Pulmonary artery endothelial cell (primary cell): ENCODE measurements at regions not wholly inside any gene's neighbourhood (a gene's known extent, or its start where the extent isn't known, plus 50 kb on each side); places are given as distances from the start of the nearest gene placed in this dataset.

Experiments used
- DNase-seq: peaks from one replicate; pipeline ENCODE4 v3.0.0-alpha.2; 2011; ENCODE audit warnings: low read depth, low spot score

DNA sequence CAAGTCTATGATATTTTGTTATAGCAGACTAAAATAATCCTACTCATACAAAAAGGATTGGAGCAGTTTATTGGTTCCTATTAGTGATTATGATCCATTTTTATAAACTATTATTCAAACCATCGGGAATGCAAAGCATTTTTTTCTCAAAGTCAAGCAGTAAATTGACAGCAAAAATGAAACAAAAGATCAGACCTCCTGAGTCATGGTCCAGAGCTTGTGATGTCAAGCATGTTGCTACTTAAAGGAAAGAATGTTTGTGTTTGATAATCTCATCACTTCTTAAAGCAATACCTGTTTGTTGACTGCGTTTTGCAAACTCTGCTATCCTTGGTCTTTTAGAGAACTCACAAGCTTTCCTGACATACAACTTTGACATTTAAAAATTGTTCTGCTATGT, 204.4 kb downstream of the SAMD5 start:
- DNase-seq: no peak

DNA sequence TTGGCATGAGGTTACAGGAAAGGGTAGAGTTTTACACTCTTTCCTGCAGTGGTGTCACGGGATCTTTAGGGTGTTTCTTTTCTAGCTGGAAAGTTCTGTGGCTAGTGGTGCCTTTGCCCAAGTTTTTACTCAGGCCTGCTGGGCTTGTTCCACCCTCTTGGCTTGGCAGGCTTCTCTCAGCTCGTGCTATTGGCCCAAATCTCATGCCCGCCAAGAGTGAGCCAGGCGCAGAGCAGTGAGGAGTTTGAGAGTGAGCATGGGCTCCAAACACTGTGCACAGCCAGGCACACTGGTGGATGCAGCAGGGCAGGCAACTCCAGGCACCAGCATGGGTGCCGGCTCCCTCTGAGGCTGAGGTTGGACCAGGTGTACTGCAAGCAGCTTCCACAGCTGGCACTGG, 206.5 kb downstream of the SAMD5 start:
- DNase-seq: no peak

DNA sequence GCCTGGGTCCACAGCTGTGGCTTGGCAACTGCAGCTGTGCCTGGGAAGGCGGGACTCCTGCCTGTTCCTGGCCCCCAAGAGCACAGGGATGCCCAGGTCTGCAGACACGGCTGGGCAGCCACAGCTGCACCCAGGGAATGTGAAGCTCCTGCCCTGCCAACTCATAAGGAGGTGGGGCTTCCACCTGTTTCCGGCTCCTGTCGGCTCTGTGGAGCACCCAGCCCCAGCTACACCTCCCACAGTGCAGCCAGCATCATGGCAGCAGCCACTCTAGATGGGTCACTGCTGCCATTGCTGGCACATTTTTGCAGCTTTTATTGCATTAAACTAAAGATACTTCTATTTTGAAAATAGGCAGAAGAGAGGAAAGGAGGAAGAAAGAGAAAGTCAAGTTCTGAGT, 207.9 kb downstream of the SAMD5 start:
- DNase-seq: no peak

DNA sequence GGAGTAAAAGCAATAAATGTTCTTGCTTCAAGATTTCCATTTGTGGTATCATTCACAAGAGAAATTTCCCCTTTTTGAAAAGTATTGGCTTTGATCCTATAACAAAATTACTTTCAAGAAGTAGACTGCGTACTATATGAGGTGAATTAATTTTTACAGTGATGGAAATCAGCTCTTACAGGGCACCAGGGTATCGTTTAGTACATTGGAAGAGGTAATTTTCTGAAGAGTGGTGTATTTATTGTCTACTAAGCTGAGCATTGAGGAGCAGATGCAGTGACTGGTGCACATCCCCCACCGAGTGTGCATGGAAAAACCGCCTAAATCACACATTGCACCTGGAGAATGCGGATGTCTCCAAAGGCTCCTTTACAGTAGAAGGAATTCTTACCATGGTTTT, 209.5 kb downstream of the SAMD5 start:
- DNase-seq: no peak

DNA sequence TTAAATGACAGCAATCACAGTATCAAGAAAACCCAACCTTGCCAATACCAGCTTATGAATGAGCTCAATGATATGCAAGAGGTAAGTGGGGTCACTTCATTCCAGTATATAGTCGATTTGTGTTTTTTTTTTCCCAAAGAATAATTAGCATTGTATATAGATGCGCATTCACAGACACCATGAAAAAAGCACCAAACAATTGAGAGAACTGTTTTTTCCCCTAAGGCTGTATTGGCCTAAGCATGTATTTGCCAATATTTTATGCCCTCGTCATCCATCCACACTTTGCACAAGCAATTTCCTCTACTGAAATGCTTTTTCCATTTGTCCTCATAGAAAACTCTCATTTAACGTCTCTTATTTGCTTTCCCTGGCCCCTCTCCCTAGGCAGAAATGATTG, 213.7 kb downstream of the SAMD5 start:
- no peak for DNase-seq

DNA sequence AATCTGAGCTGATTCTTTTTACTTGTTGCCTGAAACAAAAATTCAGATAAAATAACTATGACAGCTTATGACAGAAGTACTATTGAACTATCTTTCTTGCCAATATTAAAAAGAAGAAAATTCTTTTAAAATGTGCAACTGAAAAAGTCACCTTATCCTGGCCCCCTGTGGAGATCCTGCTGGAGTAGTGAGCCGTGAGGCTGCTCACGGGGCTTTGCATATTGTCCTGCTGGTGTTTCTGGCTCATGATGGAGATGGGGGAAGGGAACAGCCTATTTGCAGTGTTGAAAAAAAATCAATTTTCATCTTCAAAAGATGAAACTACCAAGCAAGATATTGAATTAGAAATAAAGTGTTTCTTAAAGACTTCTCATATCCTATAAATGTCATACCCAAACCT, 216.0 kb downstream of the SAMD5 start:
- DNase-seq: no peak

DNA sequence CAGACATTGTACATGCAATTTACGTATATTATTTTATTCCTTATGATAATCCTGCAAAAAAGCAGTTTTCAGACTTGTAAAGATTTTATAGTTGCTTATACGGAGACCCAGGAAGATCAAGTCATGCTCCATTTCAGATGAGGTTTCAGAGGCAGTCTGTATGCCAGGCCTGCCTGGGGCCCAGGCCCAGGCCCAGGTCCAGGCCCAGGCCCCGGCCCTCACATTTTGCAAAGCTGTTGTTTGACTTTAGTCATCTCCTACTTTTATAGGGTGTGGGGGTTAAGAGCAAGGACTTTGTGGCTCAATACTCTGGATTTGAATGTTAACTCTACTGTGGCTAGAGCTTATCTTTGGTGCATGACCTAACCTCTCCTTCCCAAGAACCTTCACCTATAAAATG, 217.9 kb downstream of the SAMD5 start:
- no peak for DNase-seq

DNA sequence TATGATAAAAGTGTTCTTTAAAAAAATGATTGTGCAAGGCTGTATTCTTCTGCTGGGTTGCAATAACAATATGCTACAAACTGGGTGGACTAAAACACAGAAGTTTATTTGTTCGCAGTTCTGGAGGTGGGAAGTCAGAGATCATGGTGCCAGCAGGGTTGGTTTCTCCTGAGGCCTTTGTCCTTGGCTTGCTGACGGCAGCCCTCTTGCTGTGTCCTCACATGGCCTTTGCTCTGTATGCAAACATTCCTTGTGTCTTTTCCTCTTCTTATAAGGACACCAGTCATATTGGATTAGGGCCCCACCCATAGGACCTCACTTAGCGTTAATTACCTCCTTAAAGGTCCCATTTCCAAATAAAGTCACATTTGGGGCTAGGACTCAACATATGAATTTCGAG, 220.4 kb downstream of the SAMD5 start:
- DNase-seq: no peak

DNA sequence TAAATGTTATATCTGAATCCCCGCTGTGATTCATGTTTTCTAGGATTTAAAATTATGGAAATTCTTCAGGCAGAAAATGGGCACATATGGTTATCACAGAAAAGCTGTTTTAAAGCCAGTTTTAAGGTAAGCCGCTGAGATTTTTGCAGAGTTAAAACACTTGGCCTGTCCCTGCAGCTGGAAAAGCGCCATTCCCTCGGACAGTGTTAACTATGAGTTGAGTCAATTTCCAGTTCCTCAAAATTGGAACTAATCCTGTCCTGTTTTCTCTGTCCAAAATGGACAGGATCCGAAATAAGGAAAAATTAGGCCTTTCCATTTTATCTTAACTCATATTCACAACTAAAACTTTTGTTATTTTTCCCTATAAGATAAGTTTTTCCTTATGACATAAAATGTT, 225.2 kb downstream of the SAMD5 start:
- no peak for DNase-seq

DNA sequence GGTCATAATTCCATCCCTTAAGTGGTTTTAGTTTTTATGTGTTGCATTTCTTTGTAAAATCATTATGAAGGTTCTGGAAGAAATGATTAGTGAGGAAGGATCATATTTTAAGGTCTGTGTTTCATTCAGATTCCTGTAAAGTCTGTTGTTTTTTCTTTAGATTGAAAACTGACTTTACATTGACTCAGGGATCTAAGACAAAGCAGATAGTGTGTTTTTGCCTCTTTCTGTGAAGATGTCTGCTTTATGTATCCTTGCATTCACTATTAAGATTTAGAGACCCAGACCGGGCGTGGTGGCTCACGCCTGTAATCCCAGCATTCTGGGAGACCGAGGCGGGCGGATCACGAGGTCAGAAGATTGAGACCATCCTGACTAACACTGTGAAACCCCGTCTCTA, 225.7 kb downstream of the SAMD5 start:
- DNase-seq: no peak

DNA sequence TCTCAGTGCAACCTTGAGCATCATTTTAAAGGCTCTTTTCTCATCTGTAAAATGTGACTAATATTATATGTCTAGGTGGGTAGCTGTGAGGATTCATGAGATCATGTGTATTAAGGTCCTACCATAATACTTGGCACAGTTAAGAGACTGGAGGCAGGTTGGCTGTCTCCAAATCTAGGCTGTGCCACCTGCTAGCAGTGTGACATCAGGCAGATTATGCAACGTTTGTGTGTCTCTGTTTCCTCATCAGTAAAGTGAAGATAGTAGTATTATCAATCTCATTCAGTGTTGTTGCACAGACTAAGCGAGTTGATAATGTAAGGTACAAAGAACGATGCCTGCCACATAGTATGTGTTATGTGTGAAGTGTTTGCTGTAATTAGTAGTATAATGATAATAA, 227.4 kb downstream of the SAMD5 start:
- no peak for DNase-seq

DNA sequence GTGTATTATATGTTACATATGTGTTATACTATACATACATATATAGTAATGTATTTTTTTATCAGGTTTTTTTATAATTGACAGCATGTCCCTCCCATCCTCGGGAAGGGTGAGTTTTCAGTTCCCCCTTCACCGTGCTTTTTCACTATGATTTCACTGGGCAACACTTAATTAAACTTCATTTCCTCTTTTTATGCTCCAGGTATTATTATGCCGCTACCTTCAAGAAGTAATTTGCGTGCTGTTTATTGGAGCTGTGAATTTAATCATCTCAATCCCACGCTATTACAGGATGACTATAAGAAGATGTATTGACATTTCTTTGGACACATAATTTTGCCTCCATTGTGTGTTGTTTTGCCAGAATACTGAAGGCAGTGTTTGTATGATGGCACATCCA, 228.6 kb downstream of the SAMD5 start:
- no peak for DNase-seq

DNA sequence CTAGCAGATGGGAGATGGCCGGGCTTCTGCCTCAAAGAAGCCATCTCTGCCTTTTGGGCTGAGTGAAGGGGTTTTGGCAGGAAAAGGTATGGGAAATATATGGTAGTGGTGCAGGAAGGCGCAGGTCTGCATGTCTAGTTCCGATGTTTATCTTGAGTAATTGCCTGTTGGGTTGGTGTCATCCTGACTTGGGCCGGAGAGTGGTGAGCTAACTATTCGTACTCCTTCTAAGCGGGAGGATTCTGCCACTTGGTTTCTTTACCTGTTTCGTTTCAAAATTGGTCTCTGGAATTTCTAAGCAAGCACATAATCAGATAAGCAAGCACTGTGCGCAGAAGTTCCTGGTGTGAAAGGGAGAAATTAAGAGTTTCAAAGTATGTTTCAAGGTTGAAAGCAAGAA, 229.6 kb downstream of the SAMD5 start:
- DNase-seq: no peak

DNA sequence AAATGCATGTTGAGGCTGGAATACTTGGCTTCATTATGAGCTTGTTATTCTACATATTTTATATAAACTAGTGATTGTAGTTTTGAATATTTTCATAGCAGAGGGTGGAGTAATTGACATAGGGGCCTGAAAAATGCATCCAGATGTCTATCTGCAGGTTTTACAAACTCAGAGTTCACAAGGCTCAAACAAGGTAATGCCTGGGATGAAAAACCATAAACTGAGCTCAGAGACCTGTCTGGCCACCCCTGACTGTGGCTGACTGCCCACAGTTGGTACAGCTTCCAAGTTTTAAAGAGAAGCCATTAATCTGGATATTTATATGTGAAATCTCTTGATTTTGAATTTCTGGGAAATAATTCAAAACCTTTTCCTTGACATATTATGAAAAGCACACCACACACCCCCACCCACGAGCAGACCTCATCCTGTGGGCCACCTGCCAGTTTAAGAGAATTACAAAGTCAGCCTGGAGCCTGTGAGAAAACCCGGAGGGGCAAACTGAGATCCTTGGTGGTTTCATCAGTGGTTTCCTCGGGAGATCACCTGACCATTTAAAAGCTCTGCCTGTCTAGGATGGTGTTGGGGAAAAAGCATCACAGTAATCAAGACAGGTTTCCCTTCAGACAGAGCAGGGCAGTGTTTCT, 230.1 kb downstream of the SAMD5 start:
- DNase-seq: no peak

DNA sequence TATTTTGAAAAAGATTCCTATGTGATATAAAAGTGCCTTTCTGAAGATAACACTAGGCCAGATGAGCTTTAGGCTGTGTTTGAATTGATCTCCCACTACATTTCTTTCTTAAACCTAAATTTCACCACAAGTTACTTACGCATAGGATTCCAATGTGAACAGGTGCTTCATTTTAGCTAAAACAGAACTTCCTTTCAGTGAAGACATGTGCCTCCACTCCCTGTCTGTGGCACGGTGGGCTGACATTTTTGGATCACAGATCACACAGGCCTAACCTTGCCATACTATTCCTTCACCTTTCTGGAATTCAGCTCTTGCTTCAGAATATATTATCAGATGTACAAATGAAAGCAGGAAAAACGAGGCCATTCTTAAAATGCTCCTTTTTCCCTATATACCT, 231.8 kb downstream of the SAMD5 start:
- no peak for DNase-seq

DNA sequence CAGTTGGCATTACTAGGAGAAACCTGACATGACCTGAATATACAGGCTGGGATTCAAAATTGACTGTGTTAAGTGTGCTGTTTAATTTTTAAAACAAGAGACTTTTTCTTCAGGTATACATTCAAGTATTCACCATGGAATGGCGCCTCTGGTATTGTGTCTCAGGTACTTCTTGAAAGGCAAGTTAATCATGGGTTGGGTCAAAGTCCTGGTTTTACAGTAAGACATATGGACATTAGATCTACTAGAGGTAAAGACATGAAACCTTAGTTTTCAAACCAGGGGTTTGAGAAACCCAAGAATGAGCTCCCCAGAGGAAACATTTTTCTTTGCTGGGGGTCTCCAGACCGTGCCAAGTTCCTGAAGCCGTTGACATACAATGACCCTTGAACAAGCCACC, 232.4 kb downstream of the SAMD5 start:
- DNase-seq: no peak

DNA sequence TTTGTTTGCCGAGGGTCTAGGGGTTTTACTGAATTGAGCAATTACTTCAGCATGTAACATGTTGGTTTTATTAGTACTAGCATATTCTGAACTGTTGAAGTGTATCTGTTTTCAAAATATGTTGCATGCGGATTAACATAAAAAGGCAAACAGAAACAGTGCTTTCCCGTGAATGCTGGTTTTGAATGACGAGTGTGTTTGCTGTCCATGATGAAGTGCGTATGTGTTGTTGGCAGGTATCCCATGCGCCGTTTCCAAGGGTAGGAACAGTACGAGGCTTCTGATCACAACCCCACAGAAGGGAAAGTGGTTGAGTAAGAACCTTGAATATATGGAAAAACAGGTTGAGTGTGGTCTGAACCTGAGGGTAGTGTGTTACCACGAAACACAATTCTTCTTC, 232.9 kb downstream of the SAMD5 start:
- DNase-seq: no peak

DNA sequence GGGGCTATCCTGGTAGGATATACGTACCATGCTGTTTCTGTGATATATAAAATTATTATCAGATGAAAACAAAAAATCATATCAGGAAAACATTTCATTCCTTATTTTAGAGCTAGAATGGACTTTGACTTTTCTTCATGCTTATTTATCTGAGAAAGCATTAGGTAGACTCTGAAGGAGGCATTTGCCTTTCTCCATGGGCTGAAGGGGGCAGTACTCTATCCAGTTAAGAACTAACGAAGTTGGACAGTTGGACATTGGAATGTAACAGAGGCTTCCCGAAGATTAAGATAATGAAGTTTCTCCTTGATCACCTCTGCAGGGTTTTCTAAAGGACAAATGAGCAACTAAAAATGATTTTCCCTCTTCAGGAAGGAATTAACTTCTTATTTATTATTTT, 233.9 kb downstream of the SAMD5 start:
- no peak for DNase-seq

DNA sequence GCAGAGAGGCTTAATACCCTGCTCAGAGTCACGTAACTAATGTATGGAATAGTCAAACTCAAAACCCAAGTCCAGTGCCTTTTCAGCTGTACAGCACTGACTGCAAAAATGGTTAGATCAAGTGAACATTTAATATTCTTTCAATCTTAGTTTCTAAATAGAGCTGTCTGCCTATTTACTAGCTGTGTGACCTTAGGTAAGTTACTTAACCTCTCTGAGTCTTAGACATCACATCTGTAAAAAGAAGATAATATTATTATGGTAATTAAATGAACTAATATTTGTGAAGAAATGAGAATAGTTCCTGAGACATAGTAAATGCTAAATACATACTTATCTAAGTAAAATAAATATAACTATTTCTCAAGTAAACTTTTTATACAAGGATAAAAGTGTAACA, 235.5 kb downstream of the SAMD5 start:
- DNase-seq: no peak

DNA sequence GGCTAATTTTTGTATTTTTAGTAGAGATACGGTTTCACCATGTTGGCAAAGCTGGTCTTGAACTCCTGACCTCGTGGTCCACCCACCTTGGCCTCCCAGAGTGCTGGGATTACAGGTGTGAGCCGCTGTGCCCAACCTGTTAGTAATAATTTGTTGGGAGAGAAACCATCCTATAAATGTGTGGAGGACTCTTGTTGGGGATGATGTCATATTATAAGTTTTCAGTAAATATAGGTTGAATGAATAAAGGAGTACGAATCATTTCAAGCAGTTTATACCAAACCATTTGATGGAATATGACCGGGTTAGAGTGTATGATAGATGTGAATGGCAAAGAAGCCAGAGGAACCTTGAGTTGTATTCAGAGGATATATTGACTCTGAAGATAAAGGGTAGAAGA, 240.8 kb downstream of the SAMD5 start:
- DNase-seq: no peak

DNA sequence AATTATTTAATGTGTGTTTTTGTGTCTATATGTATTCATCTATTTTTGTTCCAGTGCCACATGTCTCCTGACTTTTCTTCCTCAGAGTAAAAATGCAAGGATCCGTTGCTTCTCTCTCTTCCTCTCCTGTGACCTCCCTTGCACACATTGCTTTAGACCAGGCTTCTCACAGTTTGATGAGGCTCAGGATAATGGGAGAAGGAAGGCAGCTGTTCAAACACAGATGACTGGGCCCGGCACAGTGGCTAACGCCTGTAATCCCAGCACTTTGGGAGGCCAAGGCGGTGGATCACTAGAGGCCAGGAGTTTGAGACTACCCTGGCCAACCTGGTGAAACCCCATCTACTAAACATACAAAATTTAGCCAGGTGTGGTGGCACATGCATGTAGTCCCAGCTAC, 241.9 kb downstream of the SAMD5 start:
- DNase-seq: no peak

DNA sequence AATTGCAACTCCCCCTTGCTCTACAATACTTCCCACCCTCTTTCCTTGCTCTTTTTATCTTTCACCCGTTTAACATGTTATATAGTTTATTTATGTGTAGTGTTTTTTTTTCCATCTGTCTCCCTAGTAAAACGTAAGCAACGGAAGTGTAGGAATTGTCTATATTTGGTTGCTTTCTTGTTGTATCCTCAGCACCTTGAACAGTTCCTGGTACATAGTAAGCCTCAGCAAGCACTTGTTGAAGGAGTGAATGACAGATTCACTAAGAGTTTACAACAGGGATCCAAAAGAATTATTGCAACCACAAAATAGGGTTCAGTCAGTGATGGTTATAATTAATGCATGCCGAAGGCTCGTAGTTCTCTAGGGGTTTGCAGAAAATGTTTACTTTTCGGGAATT, 242.7 kb downstream of the SAMD5 start:
- no peak for DNase-seq

DNA sequence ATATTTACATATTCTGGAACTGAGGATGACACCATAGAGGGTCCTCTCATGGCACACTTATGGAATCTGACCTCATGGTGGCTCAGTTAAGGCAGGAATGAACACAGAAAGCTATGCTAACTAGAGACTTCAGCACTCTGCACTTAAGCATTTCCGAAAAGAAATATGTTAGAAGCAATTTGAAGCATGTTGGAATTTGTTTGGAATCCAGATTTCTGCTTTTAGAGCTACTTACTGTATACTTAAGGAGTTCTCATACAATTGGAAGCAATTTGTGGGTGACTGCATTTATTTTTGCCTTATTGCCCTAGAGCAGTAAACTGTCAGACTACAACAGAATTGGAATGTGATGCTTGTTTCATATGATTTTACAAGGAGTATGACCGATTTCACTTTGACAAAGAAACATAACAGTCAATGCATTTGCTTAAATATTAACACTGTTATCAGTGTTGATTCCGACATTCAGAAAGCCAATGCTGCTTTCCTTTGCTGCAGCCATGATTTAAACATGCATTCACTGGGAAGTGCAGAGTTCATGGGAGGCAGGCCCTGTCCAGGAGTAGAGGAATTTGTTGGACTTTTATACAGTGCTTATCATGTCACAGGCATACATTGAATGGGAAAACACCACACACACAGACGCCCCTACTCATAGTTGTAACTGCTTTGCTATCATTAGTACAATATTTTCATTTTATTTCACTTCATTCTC, 244.4 kb downstream of the SAMD5 start:
- no peak for DNase-seq

DNA sequence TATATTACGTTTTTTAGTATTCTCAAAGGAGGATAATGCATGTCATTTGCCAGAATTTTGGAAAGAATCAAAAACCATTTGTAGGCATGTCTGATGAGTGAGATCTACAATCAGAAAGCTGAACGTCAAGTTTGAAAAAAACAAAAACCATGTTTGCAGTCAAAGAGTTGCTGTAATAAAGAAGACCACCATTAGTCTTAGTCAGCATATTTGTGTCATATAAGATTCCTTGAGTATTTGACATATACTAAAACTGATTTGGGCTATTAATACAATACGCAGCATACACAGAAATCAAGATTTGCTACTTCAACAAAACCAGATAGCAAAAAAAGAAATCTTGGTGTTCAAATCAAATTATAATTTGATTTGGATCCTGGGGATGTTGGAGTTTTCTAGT, 247.5 kb downstream of the SAMD5 start:
- DNase-seq: no peak
